Erythroblast (primary cell): ENCODE measurements at regions not wholly inside any gene's neighbourhood (a gene's known extent, or its start where the extent isn't known, plus 50 kb on each side); places are given as distances from the start of the nearest gene placed in this dataset.

Source experiments
- GATA1 ChIP-seq: IDR thresholded peaks from 2 replicates; pipeline ENCODE4 v1.6.1; 2011; ENCODE audit warnings: low read depth, mild to moderate bottlenecking, control low read depth, low read length, moderate library complexity
- POLR2A ChIP-seq: IDR thresholded peaks from 2 replicates; pipeline ENCODE4 v1.6.1; 2011; ENCODE audit warnings: mild to moderate bottlenecking, low read length

GRCh38 chr12:91419809-91420208 lies 237.2 kb upstream of the DCN start:
- TF ChIP-seq POLR2A (no peak), GATA1 (no peak)
